ENCODE measurements at regions not wholly inside any gene's neighbourhood (a gene's known extent, or its start where the extent isn't known, plus 50 kb on each side); places are given as distances from the start of the nearest gene placed in this dataset.

DNA sequence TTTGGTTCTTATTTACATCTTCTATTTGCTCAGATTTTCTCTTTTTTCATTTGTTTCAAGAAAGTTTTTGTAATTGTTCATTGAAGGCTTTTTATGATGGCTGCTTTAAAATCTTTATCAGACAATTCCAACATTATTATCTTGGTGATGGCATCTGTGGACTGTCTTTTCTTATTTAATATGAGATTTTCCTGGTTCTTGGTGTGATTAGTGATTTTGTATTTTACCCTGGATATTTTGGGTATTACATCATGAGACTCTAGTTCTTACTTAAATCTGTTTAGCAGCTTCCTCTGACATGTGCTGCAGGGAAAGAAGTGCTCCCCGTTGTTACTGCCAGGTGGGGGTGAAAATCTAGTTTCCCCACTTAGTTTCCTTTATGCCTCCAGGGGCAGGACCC, 94.2 kb upstream of the ANKH start:
- TF ChIP-seq, protein P1, sequence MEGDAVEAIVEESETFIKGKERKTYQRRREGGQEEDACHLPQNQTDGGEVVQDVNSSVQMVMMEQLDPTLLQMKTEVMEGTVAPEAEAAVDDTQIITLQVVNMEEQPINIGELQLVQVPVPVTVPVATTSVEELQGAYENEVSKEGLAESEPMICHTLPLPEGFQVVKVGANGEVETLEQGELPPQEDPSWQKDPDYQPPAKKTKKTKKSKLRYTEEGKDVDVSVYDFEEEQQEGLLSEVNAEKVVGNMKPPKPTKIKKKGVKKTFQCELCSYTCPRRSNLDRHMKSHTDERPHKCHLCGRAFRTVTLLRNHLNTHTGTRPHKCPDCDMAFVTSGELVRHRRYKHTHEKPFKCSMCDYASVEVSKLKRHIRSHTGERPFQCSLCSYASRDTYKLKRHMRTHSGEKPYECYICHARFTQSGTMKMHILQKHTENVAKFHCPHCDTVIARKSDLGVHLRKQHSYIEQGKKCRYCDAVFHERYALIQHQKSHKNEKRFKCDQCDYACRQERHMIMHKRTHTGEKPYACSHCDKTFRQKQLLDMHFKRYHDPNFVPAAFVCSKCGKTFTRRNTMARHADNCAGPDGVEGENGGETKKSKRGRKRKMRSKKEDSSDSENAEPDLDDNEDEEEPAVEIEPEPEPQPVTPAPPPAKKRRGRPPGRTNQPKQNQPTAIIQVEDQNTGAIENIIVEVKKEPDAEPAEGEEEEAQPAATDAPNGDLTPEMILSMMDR (IDR thresholded peaks at IDR 0.05; ENCODE audit: extremely low read depth in 1 of 2, insufficient read depth in 1 of 2, low read depth in 1 of 2, low read length in 2 of 2), result no peak
- no peak for TF ChIP-seq MYC (IDR thresholded peaks at IDR 0.05; ENCODE audit: low read depth, low read length)
- no peak for TF ChIP-seq EZH2 (IDR thresholded peaks at IDR 0.05; ENCODE audit: borderline replicate concordance, low read depth, low read length, severe bottlenecking)
- TF ChIP-seq JUN (IDR thresholded peaks at IDR 0.05; ENCODE audit: borderline replicate concordance, insufficient read depth, insufficient read length, low read depth), result no peak
- TF ChIP-seq, protein P2, sequence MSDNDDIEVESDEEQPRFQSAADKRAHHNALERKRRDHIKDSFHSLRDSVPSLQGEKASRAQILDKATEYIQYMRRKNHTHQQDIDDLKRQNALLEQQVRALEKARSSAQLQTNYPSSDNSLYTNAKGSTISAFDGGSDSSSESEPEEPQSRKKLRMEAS (IDR thresholded peaks at IDR 0.05; ENCODE audit: insufficient read depth, insufficient read length), result no peak

Data from endothelial cell of umbilical vein (primary cell).